Stomach (tissue), 4 donors: ENCODE measurements at regions not wholly inside any gene's neighbourhood (a gene's known extent, or its start where the extent isn't known, plus 50 kb on each side); places are given as distances from the start of the nearest gene placed in this dataset.

Source experiments
- POLR2A ChIP-seq, 4 donors: fragments of 450-650 bp; IDR thresholded peaks; one replicate each; pipeline ENCODE4 v1.6.1; 2016; ENCODE audit warnings: antibody characterized with exemption in 4 of 4, control low read depth in 2 of 4, mild to moderate bottlenecking in 1 of 4, moderate library complexity in 1 of 4
- TF ChIP-seq, protein P1 (sequence below), 7 experiments: fragments of 450-650 bp in 4 of 7; fragments of 200-600 bp in 3 of 7; sonication (generic) in 3 of 7; IDR thresholded peaks; one replicate each; pipeline ENCODE4 v1.5.1; 2016 to 2019; ENCODE audit warnings: antibody characterized with exemption in 7 of 7, control low read depth in 2 of 7, mild to moderate bottlenecking in 1 of 7

DNA sequence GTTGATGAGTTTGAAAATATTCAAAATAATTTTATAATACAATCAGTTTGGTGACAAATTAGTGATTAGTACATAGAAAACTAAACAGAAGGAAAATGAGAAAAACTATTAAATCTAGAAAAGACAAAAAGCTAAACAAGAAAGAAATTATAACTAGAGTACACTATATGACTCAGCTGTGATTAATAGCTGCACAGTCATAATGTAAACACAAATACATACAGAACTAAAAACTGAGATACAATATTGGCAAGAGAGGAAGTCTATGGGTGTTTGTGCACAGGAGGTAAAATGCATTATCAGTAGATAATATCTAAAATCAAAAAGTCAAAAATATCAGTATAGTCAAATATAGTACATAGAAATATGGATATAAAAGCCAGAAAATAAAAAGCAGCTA, 80.7 kb upstream of the PCSK6 start:
- no peak for TF ChIP-seq POLR2A (IDR thresholded peaks at IDR 0.05)
- TF ChIP-seq, protein P1, sequence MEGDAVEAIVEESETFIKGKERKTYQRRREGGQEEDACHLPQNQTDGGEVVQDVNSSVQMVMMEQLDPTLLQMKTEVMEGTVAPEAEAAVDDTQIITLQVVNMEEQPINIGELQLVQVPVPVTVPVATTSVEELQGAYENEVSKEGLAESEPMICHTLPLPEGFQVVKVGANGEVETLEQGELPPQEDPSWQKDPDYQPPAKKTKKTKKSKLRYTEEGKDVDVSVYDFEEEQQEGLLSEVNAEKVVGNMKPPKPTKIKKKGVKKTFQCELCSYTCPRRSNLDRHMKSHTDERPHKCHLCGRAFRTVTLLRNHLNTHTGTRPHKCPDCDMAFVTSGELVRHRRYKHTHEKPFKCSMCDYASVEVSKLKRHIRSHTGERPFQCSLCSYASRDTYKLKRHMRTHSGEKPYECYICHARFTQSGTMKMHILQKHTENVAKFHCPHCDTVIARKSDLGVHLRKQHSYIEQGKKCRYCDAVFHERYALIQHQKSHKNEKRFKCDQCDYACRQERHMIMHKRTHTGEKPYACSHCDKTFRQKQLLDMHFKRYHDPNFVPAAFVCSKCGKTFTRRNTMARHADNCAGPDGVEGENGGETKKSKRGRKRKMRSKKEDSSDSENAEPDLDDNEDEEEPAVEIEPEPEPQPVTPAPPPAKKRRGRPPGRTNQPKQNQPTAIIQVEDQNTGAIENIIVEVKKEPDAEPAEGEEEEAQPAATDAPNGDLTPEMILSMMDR (IDR thresholded peaks at IDR 0.05) = no peak
